B cell (primary cell): ENCODE measurements at regions not wholly inside any gene's neighbourhood (a gene's known extent, or its start where the extent isn't known, plus 50 kb on each side); places are given as distances from the start of the nearest gene placed in this dataset.

Source experiments
- ATAC-seq: fragments of 200-7000 bp; cut with Tn5 transposase; one replicate; pipeline ENCODE4 v1.10.0; 2021; ENCODE audit warnings: low read depth, mild to moderate bottlenecking, moderate number of reproducible peaks, moderate library complexity
- CTCF ChIA-PET: fragments of 350-600 bp; sonication (Branson Sonifier 250); formaldehyde crosslinking; loops from one replicate; lab custom pipeline; 2021; ENCODE audit warnings: antibody characterized with exemption, inconsistent platforms; lab: Charles Lee
- POLR2A ChIA-PET: fragments of 350-600 bp; sonication (Branson Sonifier 250); formaldehyde crosslinking; loops from one replicate; lab custom pipeline; 2021; ENCODE audit warnings: antibody characterized with exemption; lab: Charles Lee
- DNase-seq: peaks from one replicate; pipeline ENCODE4 v3.0.0; 2013
- H2AFZ ChIP-seq: 2 replicates; pipeline ENCODE4 v1.6.1; 2012; ENCODE audit warnings: mild to moderate bottlenecking, low read depth, low read length; ENCODE audit not compliant: insufficient read depth, poor library complexity, severe bottlenecking
- H3K27ac ChIP-seq, 2 donors: 1 replicate in 1 of 2; 2 replicates in 1 of 2; pipeline ENCODE4 v1.5.1; 2012 to 2013; ENCODE audit warnings: low read length in 2 of 2, mild to moderate bottlenecking in 2 of 2, moderate library complexity in 1 of 2
- H3K27me3 ChIP-seq, 4 experiments: fragments of 200-600 bp in 1 of 4; sonication (generic) in 1 of 4; replicated peaks in 1 of 4; 1 replicate in 2 of 4; 2 replicates in 2 of 4; pipeline versions ENCODE4 v1.6.1 to v1.7.0; 2013 to 2016; ENCODE audit warnings: low read length in 3 of 4, mild to moderate bottlenecking in 2 of 4, mixed read lengths in 1 of 4, moderate library complexity in 1 of 4; ENCODE audit not compliant: insufficient read depth in 4 of 4, control insufficient read depth in 3 of 4; ENCODE audit errors: control extremely low read depth in 1 of 4
- H3K36me3 ChIP-seq, 2 experiments: replicated peaks in 1 of 2; 1 replicate in 1 of 2; 2 replicates in 1 of 2; pipeline versions ENCODE4 v1.6.1 to v1.7.1; 2013; ENCODE audit warnings: low read length in 1 of 2; ENCODE audit not compliant: insufficient read depth in 2 of 2, control insufficient read depth in 1 of 2; ENCODE audit errors: control extremely low read depth in 1 of 2, extremely low read depth in 1 of 2
- H3K4me1 ChIP-seq, 2 donors: fragments of 200-600 bp in 1 of 2; sonication (generic) in 1 of 2; 1 replicate in 1 of 2; 2 replicates in 1 of 2; pipeline versions ENCODE4 v1.5.1 to v1.6.1; 2013 to 2017; ENCODE audit warnings: low read length in 2 of 2; ENCODE audit not compliant: control insufficient read depth in 2 of 2, insufficient read depth in 2 of 2
- H3K4me2 ChIP-seq: replicated peaks from 2 replicates; pipeline ENCODE3; 2012; ENCODE audit warnings: mild to moderate bottlenecking, low read depth, low read length; ENCODE audit not compliant: poor library complexity, severe bottlenecking
- H3K4me3 ChIP-seq, 5 experiments: fragments of 200-600 bp in 1 of 5; sonication (generic) in 1 of 5; 1 replicate in 3 of 5; 2 replicates in 2 of 5; pipeline versions ENCODE4 v1.5.1 to v1.7.0; 2011 to 2016; ENCODE audit warnings: low read length in 4 of 5, mild to moderate bottlenecking in 4 of 5, low read depth in 2 of 5, control low read depth in 1 of 5, moderate library complexity in 1 of 5; ENCODE audit not compliant: insufficient read depth in 1 of 5; ENCODE audit errors: control extremely low read depth in 1 of 5, extremely low read depth in 1 of 5
- H3K79me2 ChIP-seq: fragments of 200-600 bp; sonication (generic); one replicate; pipeline ENCODE4 v1.6.0; 2016; ENCODE audit warnings: low read length; ENCODE audit not compliant: control insufficient read depth, insufficient read depth
- H3K9ac ChIP-seq: fragments of 200-600 bp; sonication (generic); 2 replicates; pipeline ENCODE4 v1.6.1; 2017; ENCODE audit warnings: mild to moderate bottlenecking, low read length, moderate library complexity
- H3K9me3 ChIP-seq, 3 donors: one replicate each; pipeline versions ENCODE4 v1.6.1 to v1.7.1; 2013; ENCODE audit warnings: low read length in 2 of 3; ENCODE audit not compliant: control insufficient read depth in 2 of 3, insufficient read depth in 1 of 3; ENCODE audit errors: control extremely low read depth in 1 of 3
- H4K20me1 ChIP-seq: 2 replicates; pipeline ENCODE4 v1.6.0; 2012; ENCODE audit warnings: mild to moderate bottlenecking, low read length; ENCODE audit not compliant: insufficient read depth, control insufficient read depth, poor library complexity, severe bottlenecking
- H3K27ac Mint-ChIP-seq: one replicate; pipeline ENCODE4 v1.8.0; 2021; ENCODE audit warnings: mixed read lengths
- H3K27me3 Mint-ChIP-seq: one replicate; pipeline ENCODE4 v1.8.0; 2021; ENCODE audit warnings: mixed read lengths
- H3K4me1 Mint-ChIP-seq: one replicate; pipeline ENCODE4 v1.8.0; 2021; ENCODE audit warnings: mixed read lengths
- H3K4me3 Mint-ChIP-seq: one replicate; pipeline ENCODE4 v1.8.0; 2021; ENCODE audit warnings: mixed read lengths
- H3K9me3 Mint-ChIP-seq: one replicate; pipeline ENCODE4 v1.8.0; 2022; ENCODE audit warnings: mixed read lengths; ENCODE audit not compliant: insufficient read depth
- EZH2 ChIP-seq: IDR thresholded peaks from 2 replicates; pipeline ENCODE4 v1.6.1; 2012; ENCODE audit warnings: borderline replicate concordance, low read depth, mild to moderate bottlenecking, moderate library complexity, low read length; ENCODE audit not compliant: insufficient read depth, poor library complexity, severe bottlenecking
- WGBS: methylation state at CpG from one replicate; pipeline ENCODE4 v1.1.5; 2013; ENCODE audit warnings: missing lambda C conversion rate; ENCODE audit not compliant: insufficient coverage; 5-methylcytosine and 5-hydroxymethylcytosine counted together
- intact Hi-C: fragments of 100-400 bp; cut with micrococcal nuclease; formaldehyde crosslinking; loops from one replicate; pipeline ENCODE4 v1.10.0; 2022
- TF ChIP-seq, protein P1 (sequence below): fragments of 200-600 bp; IDR thresholded peaks from one replicate; pipeline ENCODE4 v1.8.0; 2022; ENCODE audit warnings: antibody characterized with exemption, mild to moderate bottlenecking

DNA sequence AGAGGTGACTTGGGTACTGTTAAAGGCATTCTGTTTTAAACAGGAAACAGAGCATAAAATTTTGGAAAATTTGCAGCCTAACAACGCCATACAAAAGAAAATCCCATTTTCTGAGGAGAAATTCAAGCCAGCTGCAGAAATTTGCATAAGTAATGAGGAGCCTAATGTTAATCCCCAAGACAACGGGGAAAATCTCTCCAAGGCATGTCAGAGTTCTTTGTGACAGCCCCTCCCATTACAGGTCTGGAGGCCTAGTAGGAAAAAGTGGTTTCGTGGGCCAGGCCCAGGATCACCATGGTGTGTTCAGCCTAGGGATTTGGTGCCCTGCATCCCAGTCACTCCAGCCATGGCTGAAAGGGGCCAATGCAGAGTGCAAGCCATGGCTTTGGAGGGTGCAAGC, 1333.1 kb upstream of the TENM4 start:
- no peaks in the 10 kb centered on the region for H3K4me1 Mint-ChIP-seq
- H2AFZ ChIP-seq = no peak overlapping the region
- no peaks in the 10 kb centered on the region for H3K36me3 ChIP-seq
- POLR2A ChIA-PET = no interaction called here
- intact Hi-C loops = no loop called here
- CTCF ChIA-PET = no interaction called here
- H3K4me3 Mint-ChIP-seq = no peak overlapping the region
- no peaks in the 10 kb centered on the region for H3K79me2 ChIP-seq
- ATAC-seq (no peak), DNase-seq (no peak)
- H3K27me3 Mint-ChIP-seq = no peaks in the 10 kb centered on the region
- H3K9me3 ChIP-seq = peaks cover 0 to 4% (median 0%) of the 10 kb centered on the region in 3 donors
- WGBS = 76% methylated on average over 1 of the region's 3 CpGs
- no peak overlapping the region for H3K9ac ChIP-seq
- H3K27ac ChIP-seq = no peak overlapping the region
- no peaks in the 10 kb centered on the region for H3K9me3 Mint-ChIP-seq
- H3K4me1 ChIP-seq = no peaks in the 10 kb centered on the region
- no peak overlapping the region for H3K4me3 ChIP-seq
- H3K4me2 ChIP-seq = no peak overlapping the region
- TF ChIP-seq, protein P1, sequence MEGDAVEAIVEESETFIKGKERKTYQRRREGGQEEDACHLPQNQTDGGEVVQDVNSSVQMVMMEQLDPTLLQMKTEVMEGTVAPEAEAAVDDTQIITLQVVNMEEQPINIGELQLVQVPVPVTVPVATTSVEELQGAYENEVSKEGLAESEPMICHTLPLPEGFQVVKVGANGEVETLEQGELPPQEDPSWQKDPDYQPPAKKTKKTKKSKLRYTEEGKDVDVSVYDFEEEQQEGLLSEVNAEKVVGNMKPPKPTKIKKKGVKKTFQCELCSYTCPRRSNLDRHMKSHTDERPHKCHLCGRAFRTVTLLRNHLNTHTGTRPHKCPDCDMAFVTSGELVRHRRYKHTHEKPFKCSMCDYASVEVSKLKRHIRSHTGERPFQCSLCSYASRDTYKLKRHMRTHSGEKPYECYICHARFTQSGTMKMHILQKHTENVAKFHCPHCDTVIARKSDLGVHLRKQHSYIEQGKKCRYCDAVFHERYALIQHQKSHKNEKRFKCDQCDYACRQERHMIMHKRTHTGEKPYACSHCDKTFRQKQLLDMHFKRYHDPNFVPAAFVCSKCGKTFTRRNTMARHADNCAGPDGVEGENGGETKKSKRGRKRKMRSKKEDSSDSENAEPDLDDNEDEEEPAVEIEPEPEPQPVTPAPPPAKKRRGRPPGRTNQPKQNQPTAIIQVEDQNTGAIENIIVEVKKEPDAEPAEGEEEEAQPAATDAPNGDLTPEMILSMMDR = no peak
- no peak for TF ChIP-seq EZH2
- no peak overlapping the region for H3K27ac Mint-ChIP-seq
- H4K20me1 ChIP-seq = no peaks in the 10 kb centered on the region
- H3K27me3 ChIP-seq = no peaks in the 10 kb centered on the region

- WGBS = no CpG with 5 or more reads among the region's 2 CpGs
- H3K79me2 ChIP-seq = no peaks in the 10 kb centered on the region
- no peak for DNase-seq
- H3K4me2 ChIP-seq = no peak overlapping the region
- no peak overlapping the region for H3K4me3 Mint-ChIP-seq
- H3K9me3 ChIP-seq = peaks cover 0 to 4% (median 0%) of the 10 kb centered on the region in 3 donors
- H3K9ac ChIP-seq = no peak overlapping the region
- ChIA-PET POLR2A (no interaction called here), CTCF (no interaction called here)
- H3K4me1 Mint-ChIP-seq = no peaks in the 10 kb centered on the region
- H3K27me3 ChIP-seq = no peaks in the 10 kb centered on the region
- H3K36me3 ChIP-seq = no peaks in the 10 kb centered on the region
- ATAC-seq = no peak
- no peak overlapping the region for H3K27ac ChIP-seq
- TF ChIP-seq EZH2 = no peak
- TF ChIP-seq, protein P1 = no peak
- H3K4me1 ChIP-seq = no peaks in the 10 kb centered on the region
- no peaks in the 10 kb centered on the region for H4K20me1 ChIP-seq
- no peak overlapping the region for H3K27ac Mint-ChIP-seq
- H3K4me3 ChIP-seq = no peak overlapping the region
- no peaks in the 10 kb centered on the region for H3K9me3 Mint-ChIP-seq
- H3K27me3 Mint-ChIP-seq = no peaks in the 10 kb centered on the region
- no peak overlapping the region for H2AFZ ChIP-seq
- intact Hi-C loops = no loop called here
These were observed 1330.2 kb upstream of the TENM4 start for GRCh38 chr11:80771017-80771416.
